PFSK-1 (cell line): ENCODE measurements at regions not wholly inside any gene's neighbourhood (a gene's known extent, or its start where the extent isn't known, plus 50 kb on each side); places are given as distances from the start of the nearest gene placed in this dataset.

Experiments
- POLR2AphosphoS5 ChIP-seq: IDR thresholded peaks from 2 replicates; pipeline ENCODE4 v1.6.1; 2012; ENCODE audit warnings: low read depth, mild to moderate bottlenecking, control low read depth, low read length, moderate library complexity
- TAF1 ChIP-seq: IDR thresholded peaks from 2 replicates; pipeline ENCODE4 v1.6.1; 2012; ENCODE audit warnings: low read length, control low read depth, borderline replicate concordance; ENCODE audit not compliant: insufficient read depth
- TF ChIP-seq, protein P1 (sequence below), 2 experiments: IDR thresholded peaks; 2 replicates each; pipeline versions ENCODE4 v1.6.1 to v1.8.0; 2011 to 2012; ENCODE audit warnings: low read depth in 2 of 2, low read length in 2 of 2, control low read depth in 1 of 2, inconsistent platforms in 1 of 2, mild to moderate bottlenecking in 1 of 2, moderate library complexity in 1 of 2; ENCODE audit not compliant: insufficient read depth in 1 of 2

DNA sequence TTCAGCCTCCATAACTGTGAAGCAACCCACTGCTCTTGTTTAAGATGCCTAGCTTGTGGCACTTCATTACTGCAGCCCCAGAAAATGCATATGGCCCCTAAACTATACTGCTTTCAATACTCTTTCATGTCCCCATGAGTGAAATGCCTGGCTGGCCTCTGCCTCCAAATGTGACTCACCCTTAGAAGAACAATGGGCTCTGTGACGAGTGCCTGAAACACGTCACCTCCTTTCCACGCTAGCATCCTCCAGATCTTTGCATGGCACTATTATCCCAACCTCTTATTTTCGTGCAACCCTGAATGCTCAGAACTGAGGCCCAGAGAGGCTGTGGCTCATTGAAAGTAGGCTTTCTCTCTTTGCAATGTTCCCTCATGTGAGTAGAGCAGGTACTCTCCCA lies 233.1 kb downstream of the CBLN1 start:
- TF ChIP-seq, protein P1, sequence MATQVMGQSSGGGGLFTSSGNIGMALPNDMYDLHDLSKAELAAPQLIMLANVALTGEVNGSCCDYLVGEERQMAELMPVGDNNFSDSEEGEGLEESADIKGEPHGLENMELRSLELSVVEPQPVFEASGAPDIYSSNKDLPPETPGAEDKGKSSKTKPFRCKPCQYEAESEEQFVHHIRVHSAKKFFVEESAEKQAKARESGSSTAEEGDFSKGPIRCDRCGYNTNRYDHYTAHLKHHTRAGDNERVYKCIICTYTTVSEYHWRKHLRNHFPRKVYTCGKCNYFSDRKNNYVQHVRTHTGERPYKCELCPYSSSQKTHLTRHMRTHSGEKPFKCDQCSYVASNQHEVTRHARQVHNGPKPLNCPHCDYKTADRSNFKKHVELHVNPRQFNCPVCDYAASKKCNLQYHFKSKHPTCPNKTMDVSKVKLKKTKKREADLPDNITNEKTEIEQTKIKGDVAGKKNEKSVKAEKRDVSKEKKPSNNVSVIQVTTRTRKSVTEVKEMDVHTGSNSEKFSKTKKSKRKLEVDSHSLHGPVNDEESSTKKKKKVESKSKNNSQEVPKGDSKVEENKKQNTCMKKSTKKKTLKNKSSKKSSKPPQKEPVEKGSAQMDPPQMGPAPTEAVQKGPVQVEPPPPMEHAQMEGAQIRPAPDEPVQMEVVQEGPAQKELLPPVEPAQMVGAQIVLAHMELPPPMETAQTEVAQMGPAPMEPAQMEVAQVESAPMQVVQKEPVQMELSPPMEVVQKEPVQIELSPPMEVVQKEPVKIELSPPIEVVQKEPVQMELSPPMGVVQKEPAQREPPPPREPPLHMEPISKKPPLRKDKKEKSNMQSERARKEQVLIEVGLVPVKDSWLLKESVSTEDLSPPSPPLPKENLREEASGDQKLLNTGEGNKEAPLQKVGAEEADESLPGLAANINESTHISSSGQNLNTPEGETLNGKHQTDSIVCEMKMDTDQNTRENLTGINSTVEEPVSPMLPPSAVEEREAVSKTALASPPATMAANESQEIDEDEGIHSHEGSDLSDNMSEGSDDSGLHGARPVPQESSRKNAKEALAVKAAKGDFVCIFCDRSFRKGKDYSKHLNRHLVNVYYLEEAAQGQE (IDR thresholded peaks at IDR 0.05; ENCODE audit: insufficient read depth in 1 of 2, low read depth in 2 of 2, low read length in 2 of 2) = no peak
- TF ChIP-seq POLR2AphosphoS5 (no peak), TAF1 (no peak)
